ENCODE measurements at regions not wholly inside any gene's neighbourhood (a gene's known extent, or its start where the extent isn't known, plus 50 kb on each side); places are given as distances from the start of the nearest gene placed in this dataset.
"Not testable (repeated sequence)": the region's sequence is repeated elsewhere in the genome, so short reads cannot be mapped to it uniquely, and the experiment has no call there.

DNA sequence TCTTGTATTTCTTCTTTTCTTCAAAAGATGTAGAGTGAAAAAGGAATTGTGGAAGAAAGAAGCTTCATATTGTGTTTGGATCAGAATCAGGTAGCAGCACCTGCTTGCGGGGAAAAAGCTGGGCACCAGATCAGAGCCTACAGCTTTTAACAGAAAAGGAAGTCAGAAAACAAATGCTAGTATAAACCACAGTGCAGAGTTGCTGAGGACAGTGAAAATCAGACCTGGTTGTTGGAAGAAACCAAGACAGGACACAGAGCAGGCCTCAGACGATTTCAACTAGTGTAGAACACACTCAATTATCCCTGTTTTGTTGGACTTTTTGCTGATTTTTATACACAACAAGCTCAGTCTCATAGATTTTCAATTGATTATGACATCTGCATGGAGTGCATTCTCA lies 221.4 kb downstream of the PTN start:
- intact Hi-C loops (cut with DNase I; ENCODE audit: low total_unique reads): no loop called here
- in situ Hi-C loops (cut with MboI; ENCODE audit: low sequenced_read_pairs in 4 of 4): no loop called here
- Histone ChIP-seq H3K36me3 (no peaks in the 10 kb centered on the region), H3K27me3 (no peaks in the 10 kb centered on the region), H3K4me1 (no peaks in the 10 kb centered on the region), H3K27ac (no peak overlapping the region), H3K9me3 (no peaks in the 10 kb centered on the region), H3K4me3 (no peak overlapping the region)
- no peak for DNase-seq
- TF ChIP-seq, protein P1, sequence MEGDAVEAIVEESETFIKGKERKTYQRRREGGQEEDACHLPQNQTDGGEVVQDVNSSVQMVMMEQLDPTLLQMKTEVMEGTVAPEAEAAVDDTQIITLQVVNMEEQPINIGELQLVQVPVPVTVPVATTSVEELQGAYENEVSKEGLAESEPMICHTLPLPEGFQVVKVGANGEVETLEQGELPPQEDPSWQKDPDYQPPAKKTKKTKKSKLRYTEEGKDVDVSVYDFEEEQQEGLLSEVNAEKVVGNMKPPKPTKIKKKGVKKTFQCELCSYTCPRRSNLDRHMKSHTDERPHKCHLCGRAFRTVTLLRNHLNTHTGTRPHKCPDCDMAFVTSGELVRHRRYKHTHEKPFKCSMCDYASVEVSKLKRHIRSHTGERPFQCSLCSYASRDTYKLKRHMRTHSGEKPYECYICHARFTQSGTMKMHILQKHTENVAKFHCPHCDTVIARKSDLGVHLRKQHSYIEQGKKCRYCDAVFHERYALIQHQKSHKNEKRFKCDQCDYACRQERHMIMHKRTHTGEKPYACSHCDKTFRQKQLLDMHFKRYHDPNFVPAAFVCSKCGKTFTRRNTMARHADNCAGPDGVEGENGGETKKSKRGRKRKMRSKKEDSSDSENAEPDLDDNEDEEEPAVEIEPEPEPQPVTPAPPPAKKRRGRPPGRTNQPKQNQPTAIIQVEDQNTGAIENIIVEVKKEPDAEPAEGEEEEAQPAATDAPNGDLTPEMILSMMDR (IDR thresholded peaks at IDR 0.05 in 4 of 5, conservative IDR thresholded peaks at IDR 0.05 in 1 of 5): no peak
- TF ChIP-seq POLR2A (IDR thresholded peaks at IDR 0.05): no peak
- no peak for ATAC-seq

DNA sequence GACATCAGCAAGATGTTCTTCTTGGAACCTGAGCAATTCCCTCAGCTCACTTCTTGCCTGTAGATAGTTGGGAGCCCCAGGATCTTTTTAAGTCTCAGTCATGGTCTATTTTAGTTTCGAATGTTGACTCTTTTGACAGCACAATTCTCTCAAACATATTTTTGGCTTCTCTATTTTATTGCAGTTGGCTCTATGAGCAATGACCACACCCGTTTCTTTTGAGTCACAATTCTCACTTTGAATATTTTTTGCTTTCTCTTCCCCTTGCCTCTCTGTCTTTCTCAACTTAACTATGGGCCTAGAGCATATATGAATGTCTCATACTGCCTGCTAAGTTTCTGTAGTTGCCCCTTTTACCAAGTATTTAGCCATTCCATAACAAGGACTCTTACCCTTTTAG lies 222.8 kb downstream of the PTN start:
- Histone ChIP-seq H3K27me3 (no peaks in the 10 kb centered on the region), H3K9me3 (no peaks in the 10 kb centered on the region), H3K36me3 (no peaks in the 10 kb centered on the region), H3K4me3 (no peak overlapping the region), H3K27ac (no peak overlapping the region), H3K4me1 (no peaks in the 10 kb centered on the region)
- intact Hi-C loops (cut with DNase I; ENCODE audit: low total_unique reads): no loop called here
- DNase-seq (no peak), ATAC-seq (no peak)
- no peak for TF ChIP-seq POLR2A (IDR thresholded peaks at IDR 0.05)
- TF ChIP-seq, protein P1 (IDR thresholded peaks at IDR 0.05 in 4 of 5, conservative IDR thresholded peaks at IDR 0.05 in 1 of 5): no peak
- in situ Hi-C loops (cut with MboI; ENCODE audit: low sequenced_read_pairs in 4 of 4): no loop called here

DNA sequence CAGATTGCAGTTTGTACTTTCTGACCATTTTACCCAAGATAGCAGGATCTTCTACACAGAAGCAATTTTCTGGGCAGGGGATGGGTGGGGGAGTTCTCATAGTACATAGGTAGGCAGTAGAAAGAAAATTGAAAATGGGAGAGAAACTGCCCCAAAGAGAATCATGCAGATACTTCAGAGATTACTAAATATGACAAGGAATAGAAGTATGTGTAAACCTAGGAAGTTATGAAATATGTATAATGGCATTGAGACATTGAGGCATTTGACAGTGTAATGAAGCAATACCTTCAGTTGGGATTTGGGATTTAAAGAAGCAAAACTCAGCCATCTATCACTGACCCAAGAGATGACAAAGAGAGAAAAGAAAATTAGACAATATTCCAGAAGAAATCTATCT lies 233.0 kb downstream of the PTN start:
- Histone ChIP-seq H3K9me3 (no peaks in the 10 kb centered on the region), H3K4me3 (no peak overlapping the region), H3K27ac (no peak overlapping the region), H3K4me1 (no peaks in the 10 kb centered on the region), H3K27me3 (no peaks in the 10 kb centered on the region), H3K36me3 (no peaks in the 10 kb centered on the region)
- DNase-seq (no peak), ATAC-seq (no peak)
- in situ Hi-C loops (cut with MboI; ENCODE audit: low sequenced_read_pairs in 4 of 4) (no loop called here), intact Hi-C loops (cut with DNase I; ENCODE audit: low total_unique reads) (no loop called here)
- TF ChIP-seq, protein P1 (IDR thresholded peaks at IDR 0.05 in 4 of 5, conservative IDR thresholded peaks at IDR 0.05 in 1 of 5): no peak
- TF ChIP-seq POLR2A (IDR thresholded peaks at IDR 0.05): no peak

DNA sequence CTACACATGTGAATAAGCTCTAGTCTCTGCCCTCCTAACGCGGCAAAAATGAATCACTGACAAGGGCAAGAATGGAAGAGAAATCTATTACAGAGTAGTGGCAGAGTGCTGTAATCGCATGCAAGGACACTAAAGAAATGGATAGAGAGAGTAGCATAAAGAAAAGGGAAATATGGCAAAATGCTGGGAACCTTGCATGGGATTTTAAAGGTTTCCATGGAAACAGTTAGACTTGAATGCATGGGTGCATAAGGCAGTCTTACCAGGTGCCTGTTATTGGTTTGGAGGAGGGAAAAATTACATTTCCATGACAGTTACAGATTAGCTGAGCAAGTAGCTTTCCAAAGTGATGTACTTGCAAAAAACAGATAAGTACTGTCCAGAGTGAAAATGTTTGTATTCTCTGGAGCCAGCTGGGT lies 233.4 kb downstream of the PTN start:
- in situ Hi-C loops (cut with MboI; ENCODE audit: low sequenced_read_pairs in 4 of 4) (no loop called here), intact Hi-C loops (cut with DNase I; ENCODE audit: low total_unique reads) (no loop called here)
- no peaks in the 10 kb centered on the region for H3K36me3 ChIP-seq
- H3K27me3 ChIP-seq: no peaks in the 10 kb centered on the region
- DNase-seq (no peak), ATAC-seq (no peak)
- H3K9me3 ChIP-seq: no peaks in the 10 kb centered on the region
- H3K27ac ChIP-seq: no peak overlapping the region
- TF ChIP-seq, protein P1 (IDR thresholded peaks at IDR 0.05 in 4 of 5, conservative IDR thresholded peaks at IDR 0.05 in 1 of 5): no peak
- TF ChIP-seq POLR2A (IDR thresholded peaks at IDR 0.05): no peak
- H3K4me3 ChIP-seq: no peak overlapping the region
- no peaks in the 10 kb centered on the region for H3K4me1 ChIP-seq

DNA sequence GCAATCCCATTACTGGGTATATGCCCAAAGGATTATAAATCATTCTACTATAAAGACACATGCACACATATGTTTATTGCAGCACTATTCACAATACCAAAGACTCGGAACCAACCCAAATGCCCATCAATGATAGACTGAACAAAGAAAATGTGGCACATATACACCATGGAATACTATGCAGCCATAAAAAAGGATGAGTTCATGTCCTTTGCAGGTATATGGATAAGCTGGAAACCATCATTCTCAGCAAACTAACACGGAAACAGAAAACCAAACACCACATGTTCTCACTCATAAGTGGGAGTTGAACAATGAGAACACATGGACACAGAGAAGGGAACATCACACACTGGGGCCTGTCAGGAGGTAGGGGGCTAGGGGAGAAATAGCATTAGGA lies 235.7 kb downstream of the PTN start:
- H3K4me1 ChIP-seq; in situ Hi-C loops (cut with MboI; ENCODE audit: low sequenced_read_pairs in 4 of 4); DNase-seq; H3K4me3 ChIP-seq; H3K36me3 ChIP-seq; H3K9me3 ChIP-seq; ATAC-seq; H3K27ac ChIP-seq; intact Hi-C loops (cut with DNase I; ENCODE audit: low total_unique reads); H3K27me3 ChIP-seq: not testable (repeated sequence)

DNA sequence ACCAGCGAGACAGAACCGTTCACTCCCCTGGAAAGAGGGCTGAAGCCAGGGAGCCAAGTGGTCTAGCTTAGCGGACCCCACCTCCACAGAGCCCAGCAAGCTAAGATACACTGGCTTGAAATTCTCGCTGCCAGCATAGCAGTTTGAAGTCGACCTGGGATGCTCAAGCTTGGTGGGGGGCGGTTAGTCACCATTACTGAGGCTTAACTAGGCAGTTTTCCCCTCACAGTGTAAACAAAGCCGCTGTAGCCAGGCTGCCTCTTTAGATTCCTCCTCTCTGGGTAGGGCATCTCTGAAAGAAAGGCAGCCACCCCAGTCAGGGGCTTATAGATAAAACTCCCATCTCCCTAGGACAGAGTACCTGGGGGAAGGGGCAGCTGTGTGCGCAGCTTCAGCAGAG lies 235.1 kb downstream of the CHRM2 start:
- in situ Hi-C loops (cut with MboI; ENCODE audit: low sequenced_read_pairs in 4 of 4); H3K4me3 ChIP-seq; intact Hi-C loops (cut with DNase I; ENCODE audit: low total_unique reads); H3K27me3 ChIP-seq; H3K27ac ChIP-seq; H3K36me3 ChIP-seq; DNase-seq; H3K4me1 ChIP-seq; H3K9me3 ChIP-seq; ATAC-seq: not testable (repeated sequence)
